H9 (cell line): ENCODE measurements at regions not wholly inside any gene's neighbourhood (a gene's known extent, or its start where the extent isn't known, plus 50 kb on each side); places are given as distances from the start of the nearest gene placed in this dataset.

Experiments
- DNase-seq: peaks from one replicate; pipeline ENCODE4 v3.0.0-alpha.2; 2017
- H2AFZ ChIP-seq: one replicate; pipeline ENCODE4 v1.6.1; 2013; ENCODE audit warnings: mild to moderate bottlenecking, low read length, control low read depth, moderate library complexity
- H2AK5ac ChIP-seq: 2 replicates; pipeline ENCODE4 v1.6.1; 2013; ENCODE audit warnings: low read length, control low read depth, mixed read lengths; ENCODE audit not compliant: insufficient read length
- H2BK120ac ChIP-seq: one replicate; pipeline ENCODE4 v1.6.1; 2013; ENCODE audit warnings: low read depth, mild to moderate bottlenecking, low read length, control low read depth, inconsistent platforms; ENCODE audit not compliant: poor library complexity, severe bottlenecking
- H2BK12ac ChIP-seq: 2 replicates; pipeline ENCODE4 v1.6.1; 2013; ENCODE audit warnings: low read length, control low read depth, mixed read lengths, low read depth; ENCODE audit not compliant: insufficient read length
- H2BK15ac ChIP-seq: 2 replicates; pipeline ENCODE4 v1.6.1; 2013; ENCODE audit warnings: low read depth, low read length, control low read depth
- H2BK20ac ChIP-seq: one replicate; pipeline ENCODE4 v1.6.1; 2013; ENCODE audit warnings: low read depth, mild to moderate bottlenecking, low read length, control low read depth, inconsistent platforms; ENCODE audit not compliant: poor library complexity, severe bottlenecking
- H2BK5ac ChIP-seq: 2 replicates; pipeline ENCODE4 v1.6.1; 2013; ENCODE audit warnings: low read length, control low read depth, mixed read lengths; ENCODE audit not compliant: insufficient read length
- H3K14ac ChIP-seq: 2 replicates; pipeline ENCODE4 v1.6.1; 2013; ENCODE audit warnings: low read length, control low read depth; ENCODE audit not compliant: insufficient read depth
- H3K18ac ChIP-seq: 2 replicates; pipeline ENCODE4 v1.6.1; 2013; ENCODE audit warnings: low read depth, mild to moderate bottlenecking, mixed read lengths, low read length, control low read depth; ENCODE audit not compliant: insufficient read length
- H3K23ac ChIP-seq: 2 replicates; pipeline ENCODE4 v1.6.1; 2013; ENCODE audit warnings: low read length, control low read depth, mixed read lengths, low read depth; ENCODE audit not compliant: insufficient read length
- H3K23me2 ChIP-seq: 2 replicates; pipeline ENCODE4 v1.6.1; 2013; ENCODE audit warnings: low read depth, mild to moderate bottlenecking, mixed read lengths, low read length, control low read depth; ENCODE audit not compliant: insufficient read length, poor library complexity, severe bottlenecking
- H3K27ac ChIP-seq: 2 replicates; pipeline ENCODE4 v1.5.1; 2013; ENCODE audit warnings: low read length, control low read depth, mixed read lengths, low read depth; ENCODE audit not compliant: insufficient read length
- H3K27me3 ChIP-seq: 2 replicates; pipeline ENCODE4 v1.6.1; 2013; ENCODE audit warnings: low read length, control low read depth, inconsistent platforms; ENCODE audit not compliant: insufficient read depth
- H3K4ac ChIP-seq: 2 replicates; pipeline ENCODE4 v1.6.1; 2013; ENCODE audit warnings: low read depth, mild to moderate bottlenecking, control low read depth, inconsistent platforms, low read length, moderate library complexity
- H3K4me1 ChIP-seq: 2 replicates; pipeline ENCODE4 v1.6.1; 2013; ENCODE audit warnings: low read length, control low read depth, inconsistent platforms; ENCODE audit not compliant: insufficient read depth
- H3K4me2 ChIP-seq: 2 replicates; pipeline ENCODE4 v1.6.1; 2013; ENCODE audit warnings: low read length, control low read depth, mixed read lengths; ENCODE audit not compliant: insufficient read length, insufficient read depth
- H3K56ac ChIP-seq: 2 replicates; pipeline ENCODE4 v1.6.1; 2013; ENCODE audit warnings: low read depth, mild to moderate bottlenecking, mixed read lengths, low read length, control low read depth; ENCODE audit not compliant: insufficient read length
- H3K79me1 ChIP-seq: 2 replicates; pipeline ENCODE4 v1.6.1; 2013; ENCODE audit warnings: low read depth, mild to moderate bottlenecking, moderate library complexity, low read length, control low read depth, inconsistent platforms; ENCODE audit not compliant: insufficient read depth, poor library complexity, severe bottlenecking
- H3K79me2 ChIP-seq: 2 replicates; pipeline ENCODE4 v1.6.1; 2013; ENCODE audit warnings: low read length, control low read depth, inconsistent platforms; ENCODE audit not compliant: insufficient read depth
- H3K9ac ChIP-seq: 2 replicates; pipeline ENCODE4 v1.6.1; 2013; ENCODE audit warnings: low read length, control low read depth, mixed read lengths; ENCODE audit not compliant: insufficient read length; ENCODE audit errors: extremely low read depth
- H3K9me3 ChIP-seq: one replicate; pipeline ENCODE4 v1.6.1; 2013; ENCODE audit warnings: low read depth, low read length, inconsistent platforms; ENCODE audit not compliant: control insufficient read depth
- H3T11ph ChIP-seq: one replicate; pipeline ENCODE4 v1.6.1; 2013; ENCODE audit warnings: mild to moderate bottlenecking, low read length, control low read depth, inconsistent platforms
- H4K20me1 ChIP-seq: one replicate; pipeline ENCODE4 v1.6.1; 2013; ENCODE audit not compliant: control insufficient read depth, insufficient read length, insufficient read depth
- H4K5ac ChIP-seq: 2 replicates; pipeline ENCODE4 v1.6.1; 2013; ENCODE audit warnings: low read depth, mild to moderate bottlenecking, mixed read lengths, low read length, control low read depth; ENCODE audit not compliant: insufficient read length
- H4K8ac ChIP-seq: replicated peaks from 2 replicates; pipeline ENCODE4 v1.6.1; 2013; ENCODE audit warnings: low read length, control low read depth, mixed read lengths, low read depth; ENCODE audit not compliant: insufficient read length
- H4K91ac ChIP-seq: 2 replicates; pipeline ENCODE4 v1.6.1; 2013; ENCODE audit warnings: low read depth, mild to moderate bottlenecking, moderate library complexity, mixed read lengths, low read length, control low read depth; ENCODE audit not compliant: insufficient read length
- H3K27ac Mint-ChIP-seq, 3 experiments: 2 replicates in 2 of 3; 3 replicates in 1 of 3; pipeline ENCODE4 v1.8.0; 2020 to 2021; ENCODE audit warnings: mixed read lengths in 3 of 3, mild to moderate bottlenecking in 1 of 3, moderate library complexity in 1 of 3
- H3K27me3 Mint-ChIP-seq: 2 replicates; pipeline ENCODE4 v1.8.0; 2021; ENCODE audit warnings: low read depth, mild to moderate bottlenecking, moderate library complexity, mixed read lengths
- H3K36me3 Mint-ChIP-seq, 3 experiments: 2 replicates in 2 of 3; 3 replicates in 1 of 3; pipeline ENCODE4 v1.8.0; 2020 to 2021; ENCODE audit warnings: low read depth in 3 of 3, mixed read lengths in 3 of 3; ENCODE audit not compliant: insufficient read depth in 1 of 3
- H3K4me1 Mint-ChIP-seq, 2 experiments: 2 replicates each; pipeline ENCODE4 v1.8.0; 2020; ENCODE audit warnings: mixed read lengths in 2 of 2
- H3K4me3 Mint-ChIP-seq, 2 experiments: 2 replicates in 1 of 2; 3 replicates in 1 of 2; pipeline ENCODE4 v1.8.0; 2020 to 2021; ENCODE audit warnings: mild to moderate bottlenecking in 2 of 2, mixed read lengths in 2 of 2, moderate library complexity in 1 of 2
- H3K9me3 Mint-ChIP-seq, 2 experiments: 2 replicates in 1 of 2; 3 replicates in 1 of 2; pipeline ENCODE4 v1.8.0; 2020; ENCODE audit warnings: mild to moderate bottlenecking in 2 of 2, mixed read lengths in 2 of 2, moderate library complexity in 1 of 2
- CTCF ChIP-seq: fragments of 200-600 bp; sonication (generic); conservative IDR thresholded peaks from 3 replicates; pipeline ENCODE4 v1.8.0; 2021; ENCODE audit warnings: antibody characterized with exemption, mild to moderate bottlenecking

- Histone ChIP-seq H3K9ac (no peak overlapping the region), H2BK5ac (no peak overlapping the region), H3K23ac (no peak overlapping the region), H2AFZ (no peak overlapping the region), H3K23me2 (no peaks in the 10 kb centered on the region), H3K27ac (no peak overlapping the region), H3K18ac (no peak overlapping the region), H3K56ac (no peak overlapping the region), H3K79me2 (no peaks in the 10 kb centered on the region), H3K14ac (no peak overlapping the region), H4K91ac (no peak overlapping the region), H4K8ac (no peak overlapping the region), H2AK5ac (no peak overlapping the region), H2BK120ac (no peak overlapping the region), H3K4me2 (no peak overlapping the region), H3K4ac (no peak overlapping the region), H3K79me1 (no peaks in the 10 kb centered on the region), H2BK20ac (no peak overlapping the region), H3K9me3 (no peaks in the 10 kb centered on the region), H2BK15ac (no peak overlapping the region), H3K27me3 (no peaks in the 10 kb centered on the region), H4K20me1 (no peaks in the 10 kb centered on the region), H2BK12ac (no peak overlapping the region), H3K4me1 (no peaks in the 10 kb centered on the region), H4K5ac (no peak overlapping the region), H3T11ph (no peak overlapping the region)
- TF ChIP-seq CTCF = no peak
- Mint-ChIP-seq H3K4me1 (no peaks in the 10 kb centered on the region), H3K27ac (no peak overlapping the region; a peak in 1 of 7 replicates), H3K9me3 (no peaks in the 10 kb centered on the region), H3K4me3 (no peak overlapping the region), H3K27me3 (no peaks in the 10 kb centered on the region), H3K36me3 (no peaks in the 10 kb centered on the region)
- no peak for DNase-seq
Measured at GRCh38 chr9:24961762-24962161, 416.1 kb upstream of the IZUMO3 start.
